Testis (tissue), 2 donors: ENCODE measurements at regions not wholly inside any gene's neighbourhood (a gene's known extent, or its start where the extent isn't known, plus 50 kb on each side); places are given as distances from the start of the nearest gene placed in this dataset.

Experiments
- CTCF ChIP-seq, 3 experiments: fragments of 450-650 bp in 2 of 3; fragments of 200-600 bp in 1 of 3; sonication (generic) in 1 of 3; IDR thresholded peaks; one replicate each; pipeline ENCODE4 v1.5.1; 2016 to 2019; ENCODE audit warnings: antibody characterized with exemption in 3 of 3, mild to moderate bottlenecking in 2 of 3, moderate library complexity in 1 of 3
- POLR2A ChIP-seq: fragments of 450-650 bp; IDR thresholded peaks from one replicate; pipeline ENCODE4 v1.6.1; 2017; ENCODE audit warnings: antibody characterized with exemption, mild to moderate bottlenecking, moderate library complexity

- TF ChIP-seq CTCF (IDR thresholded peaks at IDR 0.05) (no peak), POLR2A (no peak)
Measured at GRCh38 chr17:31674305-31674704, 184.7 kb downstream of the COPRS start.
